Erythroblast (primary cell): ENCODE measurements at regions not wholly inside any gene's neighbourhood (a gene's known extent, or its start where the extent isn't known, plus 50 kb on each side); places are given as distances from the start of the nearest gene placed in this dataset.
A peak's percentile ranks its signal among the peaks of the same experiment; 100 is the strongest.
"Not testable (repeated sequence)": the region's sequence is repeated elsewhere in the genome, so short reads cannot be mapped to it uniquely, and the experiment has no call there.

Source experiments
- DNase-seq, 2 experiments: peaks; one replicate each; lab custom pipeline; 2025; lab: John Stamatoyannopoulos, UW
- GATA1 ChIP-seq: IDR thresholded peaks from 2 replicates; pipeline ENCODE4 v1.6.1; 2011; ENCODE audit warnings: low read depth, mild to moderate bottlenecking, control low read depth, low read length, moderate library complexity
- POLR2A ChIP-seq: IDR thresholded peaks from 2 replicates; pipeline ENCODE4 v1.6.1; 2011; ENCODE audit warnings: mild to moderate bottlenecking, low read length

DNA sequence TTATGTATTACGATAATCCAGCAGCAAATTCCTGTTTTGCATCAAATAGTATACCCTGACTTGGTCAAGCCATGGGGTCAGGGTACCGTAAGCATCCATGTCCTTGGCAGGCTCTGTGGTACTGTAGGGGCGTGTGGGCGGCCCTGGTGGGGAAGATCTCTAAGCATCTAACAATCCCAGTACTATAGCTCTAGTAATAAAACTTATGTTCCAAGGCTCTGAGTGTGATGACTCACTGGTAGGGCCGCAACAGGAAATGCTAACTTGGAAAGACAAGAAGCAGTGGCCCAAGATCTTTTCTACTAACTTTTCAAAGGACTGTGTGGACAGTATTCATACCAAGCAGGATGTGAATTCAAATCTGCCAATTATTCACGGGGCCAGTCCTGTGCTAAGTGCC lies 63.8 kb downstream of the CLEC18A start:
- DNase-seq, result not testable (repeated sequence)

GRCh38 chr16:70016751-70017150 lies 65.6 kb downstream of the CLEC18A start:
- DNase-seq, result not testable (repeated sequence)

GRCh38 chr16:70018254-70018653 lies 67.1 kb downstream of the CLEC18A start:
- TF ChIP-seq GATA1 (no peak), POLR2A (no peak)
- DNase-seq, result peak; percentile 58 to 71

- not testable (repeated sequence) for DNase-seq
Observed at GRCh38 chr16:70023207-70023606, 72.1 kb downstream of the CLEC18A start.

DNA sequence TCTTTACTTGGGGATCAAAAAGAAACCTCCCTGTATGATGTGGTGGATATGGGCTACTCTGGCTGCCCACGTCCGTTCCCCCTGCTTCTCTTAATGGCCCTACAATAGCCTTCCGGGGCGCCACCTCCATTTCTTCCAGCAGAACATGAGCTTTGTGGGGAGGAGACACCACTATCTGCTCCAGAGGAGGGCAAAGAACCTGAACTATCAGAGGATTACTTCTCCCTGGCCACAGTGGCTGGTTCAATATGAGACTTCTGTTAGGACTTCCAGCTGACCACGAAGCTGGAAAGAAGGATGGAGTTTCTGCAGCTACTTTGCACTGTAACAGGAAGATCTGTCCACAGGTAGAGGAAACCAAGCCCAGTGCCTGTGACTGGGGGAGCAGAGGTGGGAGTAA lies 72.8 kb downstream of the CLEC18A start:
- not testable (repeated sequence) for DNase-seq

GRCh38 chr16:70026165-70026854 lies 75.2 kb downstream of the CLEC18A start:
- not testable (repeated sequence) for DNase-seq

GRCh38 chr16:70032906-70033305 lies 81.2 kb upstream of the PDPR start:
- not testable (repeated sequence) for DNase-seq

- DNase-seq, result not testable (repeated sequence)
Observed at GRCh38 chr16:70037913-70038312, 76.2 kb upstream of the PDPR start.

DNA sequence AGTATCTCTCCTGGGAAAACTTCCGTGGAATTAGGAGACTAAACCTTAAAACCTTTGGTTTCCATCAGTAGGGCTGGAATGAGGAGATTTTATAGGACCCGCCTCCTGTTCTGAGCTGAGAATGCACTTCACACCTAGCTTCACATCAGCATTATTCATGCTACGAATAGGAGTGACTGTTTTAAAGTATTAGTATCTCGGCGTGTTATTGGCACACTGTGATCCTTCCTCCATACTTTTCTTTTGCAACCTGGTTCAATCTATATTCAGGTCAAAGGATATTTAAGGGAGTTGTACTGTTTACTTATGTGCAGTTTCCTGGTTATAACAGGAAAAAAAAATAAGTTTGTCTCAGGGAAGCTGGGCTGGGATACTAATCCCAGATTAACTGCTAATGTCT lies 73.6 kb upstream of the PDPR start:
- not testable (repeated sequence) for DNase-seq

- not testable (repeated sequence) for DNase-seq
Observed at GRCh38 chr16:70043538-70044067, 70.5 kb upstream of the PDPR start.

- DNase-seq, result not testable (repeated sequence)
Observed at GRCh38 chr16:70046560-70046959, 67.6 kb upstream of the PDPR start.

- not testable (repeated sequence) for DNase-seq
Observed at GRCh38 chr16:70048083-70048482, 66.0 kb upstream of the PDPR start.

DNA sequence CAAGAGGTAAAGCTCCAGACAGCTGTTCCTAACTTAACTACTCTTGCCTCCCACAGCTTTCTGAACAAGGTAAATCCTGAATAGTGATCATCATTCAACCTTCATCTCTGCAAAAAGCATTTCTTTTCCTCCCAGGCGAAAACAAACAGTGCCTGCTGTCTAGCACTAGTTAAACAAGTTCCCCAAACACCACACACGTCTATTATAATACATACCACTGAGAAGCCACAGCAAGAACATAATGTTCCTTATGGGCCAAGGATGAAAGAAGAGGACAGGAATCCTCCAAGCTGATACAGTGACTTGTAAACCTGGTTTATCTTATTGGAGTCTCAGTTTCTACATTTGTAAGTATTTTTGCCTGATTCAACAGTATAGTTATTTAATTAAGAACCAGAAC lies 56.1 kb upstream of the PDPR start:
- DNase-seq, result not testable (repeated sequence)

DNA sequence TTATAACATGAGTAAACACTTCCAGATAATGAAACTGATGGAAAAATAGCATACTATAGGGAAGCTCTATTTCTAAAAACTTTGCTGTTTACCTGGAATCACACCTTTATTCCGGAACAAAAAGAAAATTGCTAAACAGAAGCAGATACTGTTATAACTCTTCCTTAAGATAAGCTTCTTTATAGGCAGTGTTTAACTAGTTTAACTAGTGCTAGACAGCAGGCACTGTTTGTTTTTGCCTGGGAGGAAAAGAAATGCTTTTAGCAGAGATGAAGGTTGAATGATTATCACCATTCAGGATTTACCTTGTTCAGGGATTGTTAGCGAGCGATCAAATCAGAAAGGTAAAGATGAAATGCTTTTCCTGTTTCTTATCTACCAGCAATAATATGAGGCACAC lies 54.7 kb upstream of the PDPR start:
- not testable (repeated sequence) for DNase-seq

GRCh38 chr16:70060521-70061027 lies 53.6 kb upstream of the PDPR start:
- not testable (repeated sequence) for DNase-seq

- DNase-seq, result not testable (repeated sequence)
Observed at GRCh38 chr16:70061671-70062218, 52.4 kb upstream of the PDPR start.

GRCh38 chr16:70062947-70063346 lies 51.2 kb upstream of the PDPR start:
- not testable (repeated sequence) for DNase-seq
